ENCODE measurements at regions not wholly inside any gene's neighbourhood (a gene's known extent, or its start where the extent isn't known, plus 50 kb on each side); places are given as distances from the start of the nearest gene placed in this dataset.
"Not testable (repeated sequence)": the region's sequence is repeated elsewhere in the genome, so short reads cannot be mapped to it uniquely, and the experiment has no call there.

GRCh38 chr4:137890812-137891211, 351.3 kb downstream of the SLC7A11 start:
- Histone ChIP-seq H3K4me3 (ENCODE audit: low read depth, low read length) (no peak overlapping the region), H3K36me3 (ENCODE audit: insufficient read depth) (no peaks in the 10 kb centered on the region), H3K27ac (ENCODE audit: low read depth) (no peak overlapping the region), H3K4me1 (ENCODE audit: insufficient read depth) (no peaks in the 10 kb centered on the region)
- no peak for DNase-seq (ENCODE audit: extremely low spot score)
- WGBS, result 89% methylated on average over 2 of the region's 2 CpGs

- no peaks in the 10 kb centered on the region for H3K4me1 ChIP-seq (ENCODE audit: insufficient read depth)
Observed at GRCh38 chr4:137881641-137882040, 349.3 kb upstream of the PCDH18 start.

GRCh38 chr4:137868067-137868466, 335.8 kb upstream of the PCDH18 start:
- not testable (repeated sequence) for H3K4me1 ChIP-seq (ENCODE audit: insufficient read depth); DNase-seq (ENCODE audit: extremely low spot score); H3K27ac ChIP-seq (ENCODE audit: low read depth); H3K36me3 ChIP-seq (ENCODE audit: insufficient read depth); H3K4me3 ChIP-seq (ENCODE audit: low read depth, low read length)
- whole genome bisulfite sequencing, result 94% methylated on average over 2 of the region's 3 CpGs

More at GRCh38 chr4:137881641-137882040, 349.3 kb upstream of the PCDH18 start:
- Histone ChIP-seq H3K36me3 (ENCODE audit: insufficient read depth) (no peaks in the 10 kb centered on the region), H3K4me3 (ENCODE audit: low read depth, low read length) (no peak overlapping the region), H3K27ac (ENCODE audit: low read depth) (no peak overlapping the region)
- no peak for DNase-seq (ENCODE audit: extremely low spot score)
- WGBS, result 86% methylated on average over 4 of the region's 4 CpGs

GRCh38 chr4:137866671-137867070, 334.4 kb upstream of the PCDH18 start:
- Histone ChIP-seq H3K27ac (ENCODE audit: low read depth) (no peak overlapping the region), H3K4me1 (ENCODE audit: insufficient read depth) (no peaks in the 10 kb centered on the region), H3K36me3 (ENCODE audit: insufficient read depth) (no peaks in the 10 kb centered on the region), H3K4me3 (ENCODE audit: low read depth, low read length) (no peak overlapping the region)
- no peak for DNase-seq (ENCODE audit: extremely low spot score)
- 60% methylated on average over 3 of the region's 3 CpGs for WGBS

- no peak overlapping the region for H3K27ac ChIP-seq (ENCODE audit: low read depth)
Observed at GRCh38 chr4:137861682-137862081, 329.4 kb upstream of the PCDH18 start.

GRCh38 chr4:137853424-137853823, 321.1 kb upstream of the PCDH18 start:
- Histone ChIP-seq H3K36me3 (ENCODE audit: insufficient read depth) (no peaks in the 10 kb centered on the region), H3K4me1 (ENCODE audit: insufficient read depth) (no peaks in the 10 kb centered on the region), H3K27ac (ENCODE audit: low read depth) (no peak overlapping the region), H3K4me3 (ENCODE audit: low read depth, low read length) (no peak overlapping the region)
- 96% methylated on average over 29 of the region's 29 CpGs for WGBS
- no peak for DNase-seq (ENCODE audit: extremely low spot score)

More at GRCh38 chr4:137861682-137862081, 329.4 kb upstream of the PCDH18 start:
- no peak overlapping the region for H3K4me3 ChIP-seq (ENCODE audit: low read depth, low read length)
- H3K36me3 ChIP-seq (ENCODE audit: insufficient read depth), result no peaks in the 10 kb centered on the region
- H3K4me1 ChIP-seq (ENCODE audit: insufficient read depth), result no peaks in the 10 kb centered on the region
- DNase-seq (ENCODE audit: extremely low spot score), result no peak

GRCh38 chr4:137852326-137852725, 320.0 kb upstream of the PCDH18 start:
- H3K4me3 ChIP-seq (ENCODE audit: low read depth, low read length), result no peak overlapping the region
- H3K36me3 ChIP-seq (ENCODE audit: insufficient read depth), result no peaks in the 10 kb centered on the region
- H3K27ac ChIP-seq (ENCODE audit: low read depth), result no peak overlapping the region
- no peak for DNase-seq (ENCODE audit: extremely low spot score)
- H3K4me1 ChIP-seq (ENCODE audit: insufficient read depth), result no peaks in the 10 kb centered on the region
- 96% methylated on average over 2 of the region's 2 CpGs for WGBS

- Histone ChIP-seq H3K4me3 (ENCODE audit: low read depth, low read length) (no peak overlapping the region), H3K36me3 (ENCODE audit: insufficient read depth) (no peaks in the 10 kb centered on the region), H3K4me1 (ENCODE audit: insufficient read depth) (no peaks in the 10 kb centered on the region), H3K27ac (ENCODE audit: low read depth) (no peak overlapping the region)
- no peak for DNase-seq (ENCODE audit: extremely low spot score)
- WGBS, result 75% methylated on average over 2 of the region's 2 CpGs
Observed at GRCh38 chr4:137851435-137851834, 319.1 kb upstream of the PCDH18 start.

- H3K4me1 ChIP-seq (ENCODE audit: insufficient read depth); H3K4me3 ChIP-seq (ENCODE audit: low read depth, low read length); DNase-seq (ENCODE audit: extremely low spot score); H3K36me3 ChIP-seq (ENCODE audit: insufficient read depth); H3K27ac ChIP-seq (ENCODE audit: low read depth): not testable (repeated sequence)
Observed at GRCh38 chr4:137827945-137828344, 295.7 kb upstream of the PCDH18 start.

- no peak for DNase-seq (ENCODE audit: extremely low spot score)
- H3K27ac ChIP-seq (ENCODE audit: low read depth), result no peak overlapping the region
- no peaks in the 10 kb centered on the region for H3K36me3 ChIP-seq (ENCODE audit: insufficient read depth)
- 92% methylated on average over 1 of the region's 1 CpG for WGBS
- no peaks in the 10 kb centered on the region for H3K4me1 ChIP-seq (ENCODE audit: insufficient read depth)
- no peak overlapping the region for H3K4me3 ChIP-seq (ENCODE audit: low read depth, low read length)
Observed at GRCh38 chr4:137825505-137825904, 293.2 kb upstream of the PCDH18 start.

- no peak for DNase-seq (ENCODE audit: extremely low spot score)
- WGBS, result 86% methylated on average over 2 of the region's 2 CpGs
- Histone ChIP-seq H3K4me1 (ENCODE audit: insufficient read depth) (no peaks in the 10 kb centered on the region), H3K27ac (ENCODE audit: low read depth) (no peak overlapping the region), H3K4me3 (ENCODE audit: low read depth, low read length) (no peak overlapping the region), H3K36me3 (ENCODE audit: insufficient read depth) (no peaks in the 10 kb centered on the region)
Observed at GRCh38 chr4:137823007-137823406, 290.7 kb upstream of the PCDH18 start.

GRCh38 chr4:137819964-137820383, 287.7 kb upstream of the PCDH18 start:
- no peak for DNase-seq (ENCODE audit: extremely low spot score)
- no peaks in the 10 kb centered on the region for H3K4me1 ChIP-seq (ENCODE audit: insufficient read depth)
- 100% methylated on average over 1 of the region's 1 CpG for WGBS

GRCh38 chr4:137812258-137812657, 280.0 kb upstream of the PCDH18 start:
- no peaks in the 10 kb centered on the region for H3K4me1 ChIP-seq (ENCODE audit: insufficient read depth)
- no peak overlapping the region for H3K27ac ChIP-seq (ENCODE audit: low read depth)
- no peaks in the 10 kb centered on the region for H3K36me3 ChIP-seq (ENCODE audit: insufficient read depth)
- no peak for DNase-seq (ENCODE audit: extremely low spot score)
- WGBS, result 96% methylated on average over 4 of the region's 4 CpGs
- H3K4me3 ChIP-seq (ENCODE audit: low read depth, low read length), result no peak overlapping the region

More at GRCh38 chr4:137819964-137820383, 287.7 kb upstream of the PCDH18 start:
- Histone ChIP-seq H3K27ac (ENCODE audit: low read depth) (no peak overlapping the region), H3K4me3 (ENCODE audit: low read depth, low read length) (no peak overlapping the region), H3K36me3 (ENCODE audit: insufficient read depth) (no peaks in the 10 kb centered on the region)

- no peak overlapping the region for H3K27ac ChIP-seq (ENCODE audit: low read depth)
- DNase-seq (ENCODE audit: extremely low spot score), result no peak
- no peak overlapping the region for H3K4me3 ChIP-seq (ENCODE audit: low read depth, low read length)
- no peaks in the 10 kb centered on the region for H3K4me1 ChIP-seq (ENCODE audit: insufficient read depth)
- H3K36me3 ChIP-seq (ENCODE audit: insufficient read depth), result no peaks in the 10 kb centered on the region
- WGBS, result 77% methylated on average over 3 of the region's 3 CpGs
Observed at GRCh38 chr4:137806420-137806819, 274.1 kb upstream of the PCDH18 start.

- WGBS, result 86% methylated on average over 10 of the region's 10 CpGs
- H3K27ac ChIP-seq (ENCODE audit: low read depth), result no peak overlapping the region
- H3K36me3 ChIP-seq (ENCODE audit: insufficient read depth), result no peaks in the 10 kb centered on the region
- no peaks in the 10 kb centered on the region for H3K4me1 ChIP-seq (ENCODE audit: insufficient read depth)
- no peak overlapping the region for H3K4me3 ChIP-seq (ENCODE audit: low read depth, low read length)
- DNase-seq (ENCODE audit: extremely low spot score), result no peak
Observed at GRCh38 chr4:137804906-137805495, 272.7 kb upstream of the PCDH18 start.
